Nephron (organoid): ENCODE measurements at regions not wholly inside any gene's neighbourhood (a gene's known extent, or its start where the extent isn't known, plus 50 kb on each side); places are given as distances from the start of the nearest gene placed in this dataset.

ENCODE experiments used
- H3K27ac Mint-ChIP-seq, 3 experiments: 2 replicates each; pipeline ENCODE4 v1.8.0; 2020; ENCODE audit warnings: mixed read lengths in 3 of 3, mild to moderate bottlenecking in 2 of 3, moderate library complexity in 1 of 3
- H3K27me3 Mint-ChIP-seq: 2 replicates; pipeline ENCODE4 v1.8.0; 2021; ENCODE audit warnings: low read depth, mild to moderate bottlenecking, moderate library complexity, mixed read lengths
- H3K36me3 Mint-ChIP-seq: 2 replicates; pipeline ENCODE4 v1.8.0; 2020; ENCODE audit warnings: low read depth, mixed read lengths
- H3K4me1 Mint-ChIP-seq: 2 replicates; pipeline ENCODE4 v1.8.0; 2020; ENCODE audit warnings: mixed read lengths
- H3K4me3 Mint-ChIP-seq, 3 experiments: 2 replicates each; pipeline ENCODE4 v1.8.0; 2020; ENCODE audit warnings: mild to moderate bottlenecking in 3 of 3, mixed read lengths in 3 of 3, moderate library complexity in 2 of 3
- H3K9me3 Mint-ChIP-seq: 2 replicates; pipeline ENCODE4 v1.8.0; 2020; ENCODE audit warnings: mixed read lengths
- TF ChIP-seq, protein P1 (sequence below), 3 experiments: fragments of 200-600 bp; sonication (generic); IDR thresholded peaks; one replicate each; pipeline ENCODE4 v1.5.0; 2021; ENCODE audit warnings: antibody characterized with exemption in 3 of 3; ENCODE audit not compliant: unreplicated experiment in 3 of 3

- TF ChIP-seq, protein P1, sequence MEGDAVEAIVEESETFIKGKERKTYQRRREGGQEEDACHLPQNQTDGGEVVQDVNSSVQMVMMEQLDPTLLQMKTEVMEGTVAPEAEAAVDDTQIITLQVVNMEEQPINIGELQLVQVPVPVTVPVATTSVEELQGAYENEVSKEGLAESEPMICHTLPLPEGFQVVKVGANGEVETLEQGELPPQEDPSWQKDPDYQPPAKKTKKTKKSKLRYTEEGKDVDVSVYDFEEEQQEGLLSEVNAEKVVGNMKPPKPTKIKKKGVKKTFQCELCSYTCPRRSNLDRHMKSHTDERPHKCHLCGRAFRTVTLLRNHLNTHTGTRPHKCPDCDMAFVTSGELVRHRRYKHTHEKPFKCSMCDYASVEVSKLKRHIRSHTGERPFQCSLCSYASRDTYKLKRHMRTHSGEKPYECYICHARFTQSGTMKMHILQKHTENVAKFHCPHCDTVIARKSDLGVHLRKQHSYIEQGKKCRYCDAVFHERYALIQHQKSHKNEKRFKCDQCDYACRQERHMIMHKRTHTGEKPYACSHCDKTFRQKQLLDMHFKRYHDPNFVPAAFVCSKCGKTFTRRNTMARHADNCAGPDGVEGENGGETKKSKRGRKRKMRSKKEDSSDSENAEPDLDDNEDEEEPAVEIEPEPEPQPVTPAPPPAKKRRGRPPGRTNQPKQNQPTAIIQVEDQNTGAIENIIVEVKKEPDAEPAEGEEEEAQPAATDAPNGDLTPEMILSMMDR (IDR thresholded peaks at IDR 0.05; ENCODE audit: unreplicated experiment in 3 of 3): no peak
- Mint-ChIP-seq H3K36me3 (no peaks in the 10 kb centered on the region), H3K4me1 (peaks cover 53% of the 10 kb centered on the region), H3K27ac (peak overlapping the region; percentile 22 to 76 (median 22)), H3K27me3 (peaks cover 11% of the 10 kb centered on the region), H3K9me3 (no peaks in the 10 kb centered on the region), H3K4me3 (no peak overlapping the region)
Measured at GRCh38 chr10:43901744-43902504, 253.2 kb upstream of the ZNF32 start.

- H3K36me3 Mint-ChIP-seq: no peaks in the 10 kb centered on the region
- H3K4me3 Mint-ChIP-seq: no peak overlapping the region
- TF ChIP-seq, protein P1 (IDR thresholded peaks at IDR 0.05; ENCODE audit: unreplicated experiment in 3 of 3): peak; percentile 23 to 29 (median 23)
- peak overlapping the region in 2 of 3 experiments; percentile 22 to 76 for H3K27ac Mint-ChIP-seq
- peaks cover 11% of the 10 kb centered on the region for H3K27me3 Mint-ChIP-seq
- peaks cover 52% of the 10 kb centered on the region for H3K4me1 Mint-ChIP-seq
- H3K9me3 Mint-ChIP-seq: no peaks in the 10 kb centered on the region
Measured at GRCh38 chr10:43901302-43901701, 252.6 kb upstream of the ZNF32 start.

DNA sequence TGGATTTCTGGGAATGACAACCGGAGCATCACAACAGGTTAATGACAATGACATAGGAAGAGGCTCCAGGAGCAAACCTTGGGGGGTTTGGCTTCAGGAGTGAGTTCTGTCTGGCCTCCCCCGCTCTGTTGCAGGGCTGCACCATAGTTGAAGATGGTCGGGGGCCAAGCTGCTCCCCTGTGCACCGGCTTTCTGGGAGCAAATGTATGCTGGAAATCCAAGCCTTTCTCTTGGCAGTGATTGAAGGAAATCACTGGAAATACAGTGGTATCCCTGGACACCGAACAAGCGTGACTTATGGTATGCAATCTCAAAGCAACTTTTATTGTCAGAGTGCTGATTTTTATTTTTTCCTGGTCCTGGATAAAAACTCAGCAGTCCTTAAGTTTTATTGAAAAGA is 251.9 kb upstream of the ZNF32 start:
- TF ChIP-seq, protein P1 (IDR thresholded peaks at IDR 0.05; ENCODE audit: unreplicated experiment in 3 of 3): no peak
- H3K27me3 Mint-ChIP-seq: peaks cover 16% of the 10 kb centered on the region
- peaks cover 44% of the 10 kb centered on the region for H3K4me1 Mint-ChIP-seq

DNA sequence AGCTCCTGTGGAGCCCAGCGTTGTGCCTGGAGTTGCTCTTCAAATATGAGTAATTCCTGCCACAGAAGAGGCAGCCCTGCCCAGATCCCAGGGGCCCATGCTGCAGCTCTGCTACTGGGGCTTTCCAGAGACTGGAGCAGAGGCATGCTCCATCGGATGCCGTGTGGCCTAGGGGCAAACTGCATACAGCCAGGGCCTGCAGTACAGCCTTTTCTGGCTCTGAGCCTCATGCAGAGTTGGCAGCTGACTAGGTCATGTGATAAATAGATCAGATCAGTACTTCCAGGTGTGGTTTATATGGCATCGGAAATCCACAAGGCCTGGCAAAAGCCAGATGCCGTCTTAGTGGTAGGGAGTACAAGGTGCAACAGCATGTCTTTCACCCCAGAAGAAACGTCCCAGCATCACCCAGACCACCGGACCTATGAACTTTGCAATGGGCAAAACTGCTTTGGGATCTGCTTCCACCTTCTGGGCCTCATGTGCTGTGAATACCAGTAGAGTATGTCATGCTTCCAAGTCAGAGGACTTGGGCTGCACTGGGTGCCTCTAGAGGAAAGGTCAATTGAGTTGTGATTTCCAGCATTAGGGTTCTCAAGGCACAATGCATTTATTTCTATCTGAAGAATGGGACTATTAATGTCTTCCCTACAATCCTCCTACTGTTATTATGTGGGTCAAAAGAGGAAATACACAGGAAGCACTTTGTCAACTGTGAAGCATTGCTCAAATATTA is 250.7 kb upstream of the ZNF32 start:
- no peak overlapping the region for H3K27ac Mint-ChIP-seq
- TF ChIP-seq, protein P1 (IDR thresholded peaks at IDR 0.05; ENCODE audit: unreplicated experiment in 3 of 3): no peak
- H3K27me3 Mint-ChIP-seq: peaks cover 18% of the 10 kb centered on the region
- peaks cover 32% of the 10 kb centered on the region for H3K4me1 Mint-ChIP-seq
- H3K4me3 Mint-ChIP-seq: no peak overlapping the region
- H3K9me3 Mint-ChIP-seq: no peaks in the 10 kb centered on the region
- no peaks in the 10 kb centered on the region for H3K36me3 Mint-ChIP-seq

More for the DNA sequence above, 251.9 kb upstream of the ZNF32 start:
- Mint-ChIP-seq H3K4me3 (no peak overlapping the region), H3K9me3 (no peaks in the 10 kb centered on the region), H3K27ac (no peak overlapping the region), H3K36me3 (no peaks in the 10 kb centered on the region)

DNA sequence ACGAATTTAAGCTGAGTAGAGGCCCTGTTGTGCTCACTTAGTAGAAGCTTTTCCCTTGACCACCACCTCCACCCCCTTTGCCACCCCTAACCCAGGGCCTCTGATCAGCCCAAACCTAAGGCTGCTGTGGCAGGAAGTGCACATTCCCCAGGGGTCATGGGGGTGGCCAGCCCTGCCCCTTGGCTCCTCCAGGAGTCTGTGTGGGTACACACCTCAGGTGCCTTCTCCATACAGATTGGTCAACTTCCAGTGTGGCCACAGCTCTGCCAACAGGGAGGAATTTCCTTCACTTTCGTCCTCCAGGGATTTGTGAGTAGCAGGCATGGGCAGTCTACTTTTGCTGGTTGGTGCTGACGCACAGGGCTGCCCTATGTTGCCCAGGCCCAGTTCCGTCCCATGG is 249.9 kb upstream of the ZNF32 start:
- no peak overlapping the region for H3K27ac Mint-ChIP-seq
- H3K4me1 Mint-ChIP-seq: peaks cover 32% of the 10 kb centered on the region
- H3K4me3 Mint-ChIP-seq: no peak overlapping the region
- peaks cover 18% of the 10 kb centered on the region for H3K27me3 Mint-ChIP-seq
- TF ChIP-seq, protein P1 (IDR thresholded peaks at IDR 0.05; ENCODE audit: unreplicated experiment in 3 of 3): no peak
- no peaks in the 10 kb centered on the region for H3K9me3 Mint-ChIP-seq
- no peaks in the 10 kb centered on the region for H3K36me3 Mint-ChIP-seq
